ENCODE measurements at regions not wholly inside any gene's neighbourhood (a gene's known extent, or its start where the extent isn't known, plus 50 kb on each side); places are given as distances from the start of the nearest gene placed in this dataset.

DNA sequence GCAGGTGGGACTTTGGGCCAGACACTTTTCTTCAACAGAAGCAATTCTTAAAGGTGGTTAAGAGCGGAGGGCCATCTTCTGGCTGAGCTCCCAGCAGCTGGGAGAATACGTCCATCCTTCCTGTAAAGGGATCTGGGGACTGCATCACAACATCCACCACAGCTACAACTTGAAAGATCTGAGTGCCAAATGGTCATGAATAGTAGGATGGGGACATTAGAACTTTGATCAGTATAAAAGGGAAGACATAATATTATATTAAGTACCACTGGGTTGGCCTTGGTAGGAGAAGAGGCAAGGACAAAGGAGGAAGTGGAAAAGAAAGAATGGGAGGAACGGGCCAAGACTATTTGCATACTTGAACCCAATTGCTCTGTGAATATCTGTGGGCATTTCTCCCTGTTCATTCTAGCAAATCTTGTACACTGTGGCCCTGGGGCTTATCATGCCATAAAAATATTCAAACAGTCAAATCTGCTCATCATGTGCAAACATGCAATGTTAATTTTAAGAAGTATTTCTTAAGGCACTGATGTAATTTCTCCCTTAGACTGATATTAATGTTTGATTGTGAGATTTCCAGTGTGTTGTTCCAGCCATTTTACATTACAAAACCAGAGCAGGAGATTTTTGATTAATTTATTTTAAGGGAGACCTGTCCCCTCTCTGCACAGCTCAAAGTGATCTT is 65.5 kb upstream of the CREB5 start:
- Histone ChIP-seq H3K14ac (ENCODE audit: insufficient read length) (no peak overlapping the region), H3K4me3 (ENCODE audit: extremely low read depth in 1 of 4, insufficient read depth in 2 of 4, low read depth in 3 of 4, low read length in 4 of 4) (no peak overlapping the region), H3K23me2 (ENCODE audit: low read depth, low read length) (no peaks in the 10 kb centered on the region), H3K56ac (replicated peaks; ENCODE audit: insufficient read length, low read depth, low read length) (no peak overlapping the region), H3K79me2 (ENCODE audit: control insufficient read depth in 1 of 2, insufficient read depth in 2 of 2, low read length in 2 of 2) (no peaks in the 10 kb centered on the region), H3K79me1 (ENCODE audit: low read depth, low read length) (no peaks in the 10 kb centered on the region), H2AFZ (ENCODE audit: low read length) (no peak overlapping the region), H3K23ac (ENCODE audit: insufficient read length) (no peak overlapping the region), H3K4ac (replicated peaks; ENCODE audit: insufficient read length, low read depth, low read length) (no peak overlapping the region), H2BK12ac (ENCODE audit: low read depth, low read length) (no peak overlapping the region), H4K91ac (replicated peaks; ENCODE audit: insufficient read length, low read length) (no peak overlapping the region), H3K27me3 (replicated peaks in 1 of 4; ENCODE audit: control insufficient read depth in 3 of 4, extremely low read depth in 1 of 4, insufficient read depth in 3 of 4, low read length in 3 of 4) (0 out of 7 replicates have a peak, but pooled peaks cover 0 to 2% (median 0%) of the 10 kb centered on the region in 4 experiments), H3K4me2 (ENCODE audit: insufficient read depth in 1 of 2, low read depth in 2 of 2, low read length in 2 of 2) (no peak overlapping the region), H4K20me1 (replicated peaks in 1 of 2; ENCODE audit: control insufficient read depth in 1 of 2, insufficient read depth in 2 of 2, low read length in 2 of 2) (no peaks in the 10 kb centered on the region), H2AK5ac (ENCODE audit: low read depth, low read length) (no peak overlapping the region), H2BK20ac (ENCODE audit: low read length) (no peak overlapping the region), H3K9me3 (ENCODE audit: insufficient read depth in 2 of 2, low read depth in 1 of 2, low read length in 1 of 2) (no peaks in the 10 kb centered on the region), H3K27ac (ENCODE audit: low read depth, low read length) (no peak overlapping the region), H2BK15ac (ENCODE audit: low read length) (no peak overlapping the region), H4K5ac (ENCODE audit: insufficient read length, low read depth, low read length) (no peak overlapping the region), H3K9ac (replicated peaks in 1 of 4; ENCODE audit: extremely low read depth in 1 of 4, low read depth in 3 of 4, low read length in 3 of 4) (no peak overlapping the region), H2BK120ac (replicated peaks; ENCODE audit: low read depth, low read length) (no peak overlapping the region), H4K8ac (ENCODE audit: extremely low read depth, insufficient read depth, low read length) (no peak overlapping the region), H3K4me1 (replicated peaks in 1 of 4; ENCODE audit: control insufficient read depth in 3 of 4, insufficient read depth in 4 of 4, low read length in 3 of 4) (no peaks in the 10 kb centered on the region; a peak in 1 of 7 replicates), H3K18ac (ENCODE audit: extremely low read depth, low read length) (no peak overlapping the region), H2BK5ac (ENCODE audit: low read depth, low read length) (no peak overlapping the region), H3K36me3 (ENCODE audit: control insufficient read depth in 2 of 4, insufficient read depth in 4 of 4, low read length in 3 of 4) (no peaks in the 10 kb centered on the region)
- ChIA-PET POLR2A (ENCODE audit: partially characterized antibody) (no interaction called here), CTCF (ENCODE audit: partially characterized antibody) (interaction anchor here (1.1 to 9.2 kb wide), 3 partner anchors 14 to 47 kb away, joined by 3 to 89 read pairs (median 6); no protein-coding TSS in a partner anchor)
- FAIRE-seq (no peak), DNase-seq (ENCODE audit: low read depth in 1 of 2, low spot score in 2 of 2) (no peak)
- whole genome bisulfite sequencing, 2 experiments (ENCODE audit: extremely low coverage in 1 of 2, insufficient coverage in 1 of 2, insufficient read length in 1 of 2, insufficient replicate concordance in 2 of 2, low coverage in 1 of 2, low lambda C conversion rate in 2 of 2, missing lambda C conversion rate in 1 of 2): 92% methylated on average over 3 of the region's 3 CpGs; no CpG with 5 or more reads in 1 of the 2 experiments
- TF ChIP-seq EZH2 (IDR thresholded peaks at IDR 0.05; ENCODE audit: low read depth, low read length, severe bottlenecking) (no peak), GTF2F1 (IDR thresholded peaks at IDR 0.05; ENCODE audit: borderline replicate concordance, low read depth, low read length) (no peak), SRF (IDR thresholded peaks at IDR 0.05; ENCODE audit: low read depth, low read length) (no peak), CBX8 (IDR thresholded peaks at IDR 0.05; ENCODE audit: borderline replicate concordance, low read depth, low read length) (no peak), FOSL1 (IDR thresholded peaks at IDR 0.05; ENCODE audit: insufficient read depth, low read depth, low read length) (no peak), ZNF274 (IDR thresholded peaks at IDR 0.05; ENCODE audit: borderline replicate concordance, extremely low read depth, low read length) (no peak), PHF8 (conservative IDR thresholded peaks at IDR 0.05; ENCODE audit: low read depth, low read length) (no peak), SIRT6 (IDR thresholded peaks at IDR 0.05; ENCODE audit: low read length) (no peak), SAP30 (IDR thresholded peaks at IDR 0.05; ENCODE audit: insufficient read depth, insufficient replicate concordance, low read length) (no peak), NANOG (IDR thresholded peaks at IDR 0.05; ENCODE audit: insufficient read depth, low read depth, low read length, poor library complexity, severe bottlenecking) (no peak), POU5F1 (IDR thresholded peaks at IDR 0.05; ENCODE audit: low read depth, low read length) (no peak)
- TF ChIP-seq, protein P1, sequence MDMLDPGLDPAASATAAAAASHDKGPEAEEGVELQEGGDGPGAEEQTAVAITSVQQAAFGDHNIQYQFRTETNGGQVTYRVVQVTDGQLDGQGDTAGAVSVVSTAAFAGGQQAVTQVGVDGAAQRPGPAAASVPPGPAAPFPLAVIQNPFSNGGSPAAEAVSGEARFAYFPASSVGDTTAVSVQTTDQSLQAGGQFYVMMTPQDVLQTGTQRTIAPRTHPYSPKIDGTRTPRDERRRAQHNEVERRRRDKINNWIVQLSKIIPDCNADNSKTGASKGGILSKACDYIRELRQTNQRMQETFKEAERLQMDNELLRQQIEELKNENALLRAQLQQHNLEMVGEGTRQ (IDR thresholded peaks at IDR 0.05; ENCODE audit: low read length): no peak

Data from H1 (cell line).